22Rv1 (cell line): ENCODE measurements at regions not wholly inside any gene's neighbourhood (a gene's known extent, or its start where the extent isn't known, plus 50 kb on each side); places are given as distances from the start of the nearest gene placed in this dataset.

ENCODE experiments used
- CTCF ChIP-seq: fragments of 450-650 bp; IDR thresholded peaks from 2 replicates; pipeline ENCODE4 v1.5.1; 2017; ENCODE audit warnings: mild to moderate bottlenecking
- ZFX ChIP-seq: fragments of 450-650 bp; IDR thresholded peaks from 2 replicates; pipeline ENCODE4 v1.6.1; 2017; ENCODE audit warnings: antibody characterized with exemption, borderline replicate concordance

DNA sequence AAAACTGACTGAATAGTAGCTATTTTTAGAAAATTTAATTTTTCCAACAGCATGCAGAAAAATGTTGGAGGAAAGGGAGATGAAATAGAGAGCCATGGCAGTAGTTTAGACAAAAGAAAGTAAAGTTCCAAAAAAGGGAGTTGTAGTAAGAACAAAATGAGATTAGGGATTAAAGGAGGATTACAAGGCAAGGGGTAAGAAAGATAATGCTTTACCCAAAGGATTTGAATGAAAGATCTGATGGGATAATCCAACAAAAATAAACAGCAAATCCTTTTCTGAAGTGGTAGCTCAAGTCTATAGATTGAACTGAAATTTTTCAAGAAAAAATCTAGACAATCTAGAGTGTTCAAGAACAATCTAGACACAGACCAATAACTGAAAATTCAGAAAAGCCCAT lies 644.3 kb upstream of the FSHR start:
- TF ChIP-seq CTCF (no peak), ZFX (no peak)
